GM19025 (cell line): ENCODE measurements at regions not wholly inside any gene's neighbourhood (a gene's known extent, or its start where the extent isn't known, plus 50 kb on each side); places are given as distances from the start of the nearest gene placed in this dataset.
"Not testable (repeated sequence)": the region's sequence is repeated elsewhere in the genome, so short reads cannot be mapped to it uniquely, and the experiment has no call there.

Experiments
- ATAC-seq: cut with Tn5 transposase; IDR thresholded peaks from one replicate; pipeline ENCODE4 v1.9.1; 2021; ENCODE audit warnings: mild to moderate bottlenecking, low read depth, moderate library complexity; ENCODE audit not compliant: unreplicated experiment

DNA sequence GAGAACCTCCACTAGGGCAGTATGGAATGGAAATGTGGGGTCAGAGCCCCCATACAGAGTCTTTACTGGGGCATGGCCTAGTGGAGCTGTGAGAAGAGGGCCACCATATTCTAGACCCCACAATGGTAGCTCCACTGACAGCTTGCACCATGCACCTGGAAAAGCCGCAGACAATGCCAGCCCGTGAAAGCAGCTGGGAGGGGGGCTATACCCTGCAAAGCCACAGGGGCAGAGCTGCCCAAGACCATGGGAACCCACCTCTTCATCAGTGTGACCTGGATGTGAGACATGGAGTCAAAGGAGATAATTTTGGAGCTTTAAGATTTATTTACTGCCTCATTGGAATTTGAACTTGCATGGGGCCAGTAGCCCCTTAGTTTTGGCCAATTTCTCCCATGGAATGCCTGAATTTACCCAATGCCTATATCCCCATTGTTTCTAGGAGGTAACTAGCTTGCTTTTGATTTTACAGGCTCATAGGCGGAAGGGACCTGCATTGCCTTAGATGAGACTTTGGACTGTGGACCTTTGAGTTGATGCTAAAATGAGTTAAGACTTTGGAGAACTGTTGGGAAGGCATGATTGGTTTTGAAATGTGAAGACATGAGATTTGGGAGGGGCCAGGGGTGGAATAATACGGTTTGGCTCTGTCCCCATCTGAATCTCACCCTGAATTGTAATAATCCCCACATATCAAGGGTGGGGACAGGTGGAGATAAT, 89.4 kb upstream of the MAMLD1 start:
- ATAC-seq: not testable (repeated sequence)

DNA sequence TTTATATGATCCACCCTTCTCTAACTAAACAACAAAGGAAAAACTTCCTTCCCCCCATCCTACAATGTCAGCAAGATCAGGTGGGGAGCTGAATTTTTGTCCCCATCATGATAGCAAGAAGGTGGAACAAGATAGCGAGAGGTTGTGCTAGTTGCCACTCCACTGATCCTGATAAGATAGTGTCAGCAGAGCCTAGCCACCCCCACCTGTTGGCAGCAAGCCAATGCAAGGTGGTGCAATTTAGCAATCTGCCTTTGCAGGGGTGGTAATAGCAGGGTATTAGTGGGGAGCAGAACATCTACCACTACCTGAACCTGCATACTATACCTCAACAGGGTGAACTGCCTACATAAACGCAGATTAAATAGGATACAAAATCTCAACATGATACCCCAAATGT, 80.2 kb upstream of the MAMLD1 start:
- ATAC-seq: no peak

DNA sequence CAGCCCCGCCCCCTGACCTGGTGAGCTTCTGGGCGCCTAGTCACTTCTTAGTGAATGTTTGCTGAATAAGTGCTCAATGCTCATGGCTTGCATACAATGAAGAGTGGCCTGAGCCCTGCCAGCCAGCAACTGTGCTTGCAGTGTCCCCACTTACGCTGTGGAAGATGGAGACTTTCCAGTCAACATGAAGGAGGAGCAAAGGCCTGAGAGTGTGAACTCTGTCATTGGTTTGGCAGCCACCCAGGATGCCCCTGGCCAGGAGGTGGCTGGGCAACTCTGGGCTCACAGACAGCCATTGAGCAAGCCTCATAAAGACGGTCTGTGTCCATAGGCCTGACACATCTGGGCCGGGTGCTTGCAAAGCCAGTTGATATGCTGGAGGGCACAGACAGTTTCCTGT, 72.1 kb upstream of the MAMLD1 start:
- ATAC-seq: no peak

DNA sequence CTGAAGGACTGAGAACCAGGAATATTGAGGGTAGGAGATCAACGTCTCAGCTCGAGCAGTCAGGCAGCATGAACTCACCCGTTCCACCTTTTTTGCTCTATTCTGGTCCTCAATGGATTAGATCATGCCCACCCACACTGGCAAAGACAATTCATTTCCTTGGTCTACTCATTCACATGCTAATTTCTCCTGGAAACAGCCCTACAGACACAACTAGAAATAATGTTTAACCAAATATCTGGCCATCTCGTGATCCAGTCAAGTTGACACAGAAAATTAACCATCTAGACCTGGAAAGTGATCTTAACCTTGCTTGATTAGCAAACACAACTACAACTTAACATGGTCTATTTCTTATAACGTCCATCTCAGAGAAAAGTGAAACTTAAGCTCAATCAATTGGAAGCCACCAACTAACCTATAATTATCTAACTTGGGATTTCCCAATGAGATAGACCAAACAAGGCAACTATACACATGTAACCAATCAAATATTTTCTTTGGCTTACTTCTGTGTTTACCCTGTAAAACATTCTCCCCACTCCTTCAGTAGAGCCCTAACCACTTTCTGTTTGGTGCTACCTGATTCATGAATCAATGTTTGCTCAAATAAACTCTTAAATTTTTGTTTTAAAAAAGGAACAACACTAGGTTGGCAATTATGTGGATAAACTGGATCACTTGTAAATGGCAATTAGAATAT, 69.7 kb upstream of the MAMLD1 start:
- no peak for ATAC-seq

DNA sequence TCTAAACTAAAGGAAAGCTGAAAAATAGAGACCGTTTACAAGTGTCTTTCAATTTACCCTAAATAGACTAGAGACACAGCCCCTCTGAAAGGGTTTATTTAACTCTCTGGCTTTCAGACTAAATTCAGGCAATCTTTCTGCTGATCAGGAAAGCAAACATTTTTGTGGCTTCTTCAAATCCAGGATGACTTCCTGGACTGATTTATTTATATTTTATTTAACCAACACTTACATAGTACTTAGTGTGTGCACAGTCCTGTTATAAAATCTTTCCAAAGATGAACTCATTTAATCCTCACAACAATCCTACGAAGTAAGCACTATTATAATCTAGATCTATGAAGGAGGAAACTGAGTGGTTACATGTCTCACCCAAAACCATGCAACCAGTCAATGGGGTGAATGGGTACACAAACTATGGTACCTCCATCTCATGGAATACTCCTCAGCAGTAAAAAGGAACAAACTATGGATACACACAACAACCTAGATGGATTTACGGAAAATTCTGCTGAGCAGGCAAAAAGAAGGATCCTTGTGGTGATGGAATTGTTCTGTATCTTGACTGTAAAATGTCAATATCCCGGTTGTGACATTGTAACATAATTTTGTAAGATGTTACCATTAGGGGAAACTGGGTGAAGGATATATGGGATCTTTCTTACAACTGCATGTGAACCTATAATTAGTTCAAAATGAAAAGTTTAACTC, 64.1 kb upstream of the MAMLD1 start:
- ATAC-seq: no peak

DNA sequence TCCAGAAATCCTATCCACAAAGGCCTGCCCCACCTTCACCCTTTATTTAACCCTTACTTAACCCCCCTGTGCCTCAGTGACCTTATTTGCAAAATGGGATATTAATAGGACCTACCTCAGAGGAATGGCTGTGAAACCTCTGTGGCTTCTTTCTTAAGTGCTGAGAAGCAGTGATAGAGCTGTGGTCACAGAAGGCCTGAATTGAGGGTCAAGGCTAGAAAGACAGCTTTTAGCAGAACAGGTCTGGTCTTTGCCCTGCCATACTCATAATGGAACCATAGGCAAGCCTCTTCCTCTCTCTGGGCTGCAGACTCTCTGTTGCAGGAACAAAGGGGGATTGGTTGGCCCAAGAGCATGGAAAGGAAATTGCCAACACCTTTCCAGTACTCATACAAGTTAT, 63.5 kb upstream of the MAMLD1 start:
- ATAC-seq: no peak

DNA sequence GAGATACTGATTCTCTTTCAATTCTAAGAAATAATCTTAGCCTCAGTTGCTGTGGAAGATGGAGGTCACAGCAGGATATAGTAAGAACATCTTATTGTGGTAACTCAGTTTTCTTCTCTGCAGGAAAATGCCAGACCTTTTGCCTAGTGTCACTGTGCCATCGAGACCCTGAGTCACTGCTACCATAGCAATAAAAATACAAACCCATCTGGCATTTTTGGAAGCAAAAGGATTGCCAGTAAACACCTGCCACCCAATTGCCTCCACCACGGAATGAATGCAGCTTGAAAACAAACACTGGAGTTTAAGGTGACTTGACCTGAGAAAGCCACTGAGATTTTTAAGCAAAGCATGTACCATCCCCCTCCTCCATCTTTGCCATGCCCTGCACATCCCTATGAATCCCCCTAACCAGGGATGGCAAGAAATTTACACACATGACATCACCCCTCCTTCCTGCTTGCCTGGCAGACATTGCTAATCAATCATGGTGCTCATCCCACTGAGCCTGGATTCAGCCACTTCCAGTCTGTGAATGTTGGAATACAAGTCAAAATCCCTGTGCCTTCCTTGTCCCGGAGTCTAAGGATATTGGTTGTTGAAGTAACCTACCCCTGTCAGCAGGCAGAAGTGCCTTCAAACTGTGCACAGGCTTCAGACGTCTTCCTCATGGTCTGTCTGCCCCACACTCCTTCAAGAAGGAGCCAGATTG, 59.6 kb upstream of the MAMLD1 start:
- no peak for ATAC-seq

DNA sequence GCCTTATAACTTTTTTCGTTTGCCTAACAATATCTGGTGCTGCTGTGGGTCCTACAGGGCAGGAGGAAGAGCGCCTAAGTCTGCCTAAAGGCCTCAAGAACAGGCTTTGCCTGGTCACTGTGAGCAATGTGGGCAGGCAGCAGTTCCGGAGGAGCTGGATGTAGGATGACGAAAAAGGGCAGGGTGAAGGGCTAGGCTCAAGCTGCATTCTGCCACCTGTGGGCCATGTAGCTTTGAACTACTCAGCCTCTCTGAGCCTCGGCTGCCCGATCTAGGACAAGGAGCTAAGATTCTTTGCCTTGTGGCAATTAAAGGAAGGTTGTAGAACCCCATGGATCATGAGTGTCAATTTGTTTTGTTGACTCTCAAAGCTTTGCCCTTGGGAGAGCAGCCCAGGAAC, 57.1 kb upstream of the MAMLD1 start:
- ATAC-seq: no peak

DNA sequence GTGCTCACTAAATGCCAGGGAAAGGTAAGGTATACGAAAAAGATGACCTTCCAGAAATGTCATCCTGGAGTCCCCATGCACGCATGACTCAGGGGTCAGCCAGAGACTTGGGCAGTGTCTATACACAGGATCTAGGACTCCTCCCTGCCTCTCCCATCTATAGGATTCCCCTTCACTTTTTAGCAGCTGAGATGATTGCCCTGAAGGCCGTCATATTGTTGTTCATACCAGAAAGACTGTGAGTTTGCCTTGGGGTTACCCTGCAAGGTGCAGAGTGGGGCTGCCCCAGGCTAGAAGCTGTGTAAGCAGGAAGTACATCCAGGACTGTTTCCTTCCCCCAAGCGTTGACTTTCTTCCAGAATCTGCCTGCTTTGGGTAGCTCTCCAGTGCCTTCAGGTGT, 55.1 kb upstream of the MAMLD1 start:
- no peak for ATAC-seq

DNA sequence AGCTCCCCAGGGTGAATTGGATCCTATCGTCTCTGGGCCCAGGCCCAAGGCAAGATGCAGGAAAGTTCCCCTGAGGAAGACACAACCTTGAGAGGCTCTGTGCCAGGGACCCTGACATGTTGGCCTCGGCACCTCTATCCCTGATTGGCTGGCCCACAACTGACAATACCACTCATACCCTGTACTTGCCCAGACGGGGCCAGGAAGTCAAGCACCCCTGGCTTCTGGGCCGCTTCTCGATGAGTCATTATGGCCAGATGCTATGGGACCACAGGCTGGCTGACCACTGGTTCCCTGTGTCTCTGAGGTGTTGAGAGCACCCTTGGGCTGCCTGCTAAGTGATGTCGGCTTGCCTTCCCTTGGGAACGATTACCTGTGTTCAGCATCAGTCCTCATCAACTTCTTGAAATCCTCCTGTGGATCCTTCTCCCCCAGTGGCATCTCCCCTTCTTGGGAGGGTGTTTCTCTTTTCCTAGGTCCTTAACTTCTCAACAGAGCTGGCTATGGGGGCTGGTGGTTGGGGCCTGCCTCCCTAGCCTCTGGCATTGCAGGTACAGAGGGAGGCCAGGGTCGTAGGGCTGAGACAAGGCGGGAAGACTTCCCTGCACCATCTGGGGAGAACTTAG, 54.5 kb upstream of the MAMLD1 start:
- no peak for ATAC-seq

DNA sequence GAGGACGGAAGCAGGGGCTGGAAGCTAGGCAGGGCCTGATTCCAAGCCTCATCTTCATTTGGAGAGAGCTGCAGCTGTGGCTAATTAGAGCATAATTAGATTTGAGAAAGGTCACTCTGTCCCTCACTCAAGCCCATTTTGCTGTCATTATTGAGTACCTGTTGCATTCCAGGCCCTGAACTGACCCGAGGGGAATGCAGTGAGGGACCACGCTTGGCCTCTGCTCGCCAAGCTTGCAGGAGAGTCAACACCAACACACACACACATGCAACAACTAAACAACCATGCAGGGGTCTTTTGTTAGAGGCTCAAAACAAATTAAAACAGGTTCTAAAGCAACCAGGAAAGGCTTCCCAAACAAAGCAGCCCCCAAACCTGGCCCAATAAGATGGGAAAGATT, 52.7 kb upstream of the MAMLD1 start:
- ATAC-seq: no peak

DNA sequence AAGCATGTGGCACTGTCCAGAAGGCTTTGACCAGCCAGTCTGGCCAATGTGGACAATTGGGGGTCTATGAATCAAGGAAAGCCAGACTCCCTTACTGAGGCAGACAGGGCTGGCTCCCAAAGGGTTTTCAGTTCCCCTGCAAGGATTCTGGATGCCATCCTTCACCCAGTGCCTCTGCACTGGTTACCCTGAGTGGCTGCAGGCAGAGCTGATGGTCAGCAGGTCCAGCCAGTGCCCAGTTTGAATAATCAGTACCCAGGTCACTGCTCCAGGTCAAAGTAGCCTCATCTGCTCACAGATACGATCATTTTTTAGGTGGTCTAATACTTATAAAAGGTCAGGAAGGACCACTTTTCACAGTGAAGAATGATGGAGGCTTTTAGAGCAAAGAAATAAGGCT, 52.2 kb upstream of the MAMLD1 start:
- no peak for ATAC-seq

DNA sequence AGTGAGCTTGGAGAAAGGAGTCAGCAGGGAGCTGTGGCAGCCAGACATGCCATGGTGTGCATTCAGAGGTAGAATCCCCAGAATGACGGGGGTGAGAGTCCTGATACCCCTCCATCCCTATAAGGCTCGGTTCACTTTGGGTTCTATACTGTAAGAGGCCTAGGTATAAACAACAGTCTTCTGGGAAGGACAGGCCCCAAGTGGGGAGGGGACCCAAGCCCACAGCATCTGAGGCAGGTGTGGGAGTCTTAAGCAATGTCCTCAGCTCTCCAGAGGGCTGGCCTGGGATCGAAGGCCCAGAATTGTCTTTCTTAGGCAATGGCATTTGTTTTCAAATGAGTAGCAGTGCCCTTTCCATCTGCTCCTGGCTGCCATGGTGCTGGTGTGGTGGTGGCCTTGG, 50.2 kb upstream of the MAMLD1 start:
- no peak for ATAC-seq
